ENCODE measurements at regions not wholly inside any gene's neighbourhood (a gene's known extent, or its start where the extent isn't known, plus 50 kb on each side); places are given as distances from the start of the nearest gene placed in this dataset.

GRCh38 chr6:156347246-156347645 lies 429.9 kb upstream of the ARID1B start:
- Mint-ChIP-seq H3K36me3 (ENCODE audit: low read depth, unreplicated experiment) (no peaks in the 10 kb centered on the region), H3K9me3 (ENCODE audit: unreplicated experiment) (no peaks in the 10 kb centered on the region), H3K4me3 (ENCODE audit: unreplicated experiment) (no peak overlapping the region), H3K4me1 (ENCODE audit: unreplicated experiment) (no peaks in the 10 kb centered on the region), H3K27me3 (ENCODE audit: unreplicated experiment) (no peaks in the 10 kb centered on the region), H3K27ac (ENCODE audit: unreplicated experiment) (no peak overlapping the region)
- TF ChIP-seq, protein P1, sequence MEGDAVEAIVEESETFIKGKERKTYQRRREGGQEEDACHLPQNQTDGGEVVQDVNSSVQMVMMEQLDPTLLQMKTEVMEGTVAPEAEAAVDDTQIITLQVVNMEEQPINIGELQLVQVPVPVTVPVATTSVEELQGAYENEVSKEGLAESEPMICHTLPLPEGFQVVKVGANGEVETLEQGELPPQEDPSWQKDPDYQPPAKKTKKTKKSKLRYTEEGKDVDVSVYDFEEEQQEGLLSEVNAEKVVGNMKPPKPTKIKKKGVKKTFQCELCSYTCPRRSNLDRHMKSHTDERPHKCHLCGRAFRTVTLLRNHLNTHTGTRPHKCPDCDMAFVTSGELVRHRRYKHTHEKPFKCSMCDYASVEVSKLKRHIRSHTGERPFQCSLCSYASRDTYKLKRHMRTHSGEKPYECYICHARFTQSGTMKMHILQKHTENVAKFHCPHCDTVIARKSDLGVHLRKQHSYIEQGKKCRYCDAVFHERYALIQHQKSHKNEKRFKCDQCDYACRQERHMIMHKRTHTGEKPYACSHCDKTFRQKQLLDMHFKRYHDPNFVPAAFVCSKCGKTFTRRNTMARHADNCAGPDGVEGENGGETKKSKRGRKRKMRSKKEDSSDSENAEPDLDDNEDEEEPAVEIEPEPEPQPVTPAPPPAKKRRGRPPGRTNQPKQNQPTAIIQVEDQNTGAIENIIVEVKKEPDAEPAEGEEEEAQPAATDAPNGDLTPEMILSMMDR (IDR thresholded peaks at IDR 0.05; ENCODE audit: unreplicated experiment), result no peak
- DNase-seq (ENCODE audit: low spot score), result no peak

DNA sequence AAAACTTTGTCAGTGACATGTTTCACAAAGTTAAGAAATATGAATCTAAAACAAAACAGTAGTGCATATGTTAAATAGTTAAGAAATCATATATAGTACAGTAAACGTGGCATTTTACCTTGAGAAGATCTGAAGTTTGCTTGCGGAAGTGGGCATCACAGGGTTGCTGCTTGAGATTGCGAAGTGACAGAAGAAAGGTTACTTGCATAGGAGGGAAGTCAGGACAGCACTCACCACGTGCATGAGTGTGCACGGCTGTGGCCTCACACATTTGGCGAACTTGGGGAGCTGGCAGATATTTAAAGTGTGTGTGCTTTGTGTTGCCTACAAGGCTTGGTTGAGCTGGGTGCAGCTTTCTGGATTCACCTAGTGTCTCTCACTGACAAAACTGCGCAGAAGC lies 431.5 kb upstream of the ARID1B start:
- no peaks in the 10 kb centered on the region for H3K27me3 Mint-ChIP-seq (ENCODE audit: unreplicated experiment)
- H3K27ac Mint-ChIP-seq (ENCODE audit: unreplicated experiment), result no peak overlapping the region
- no peaks in the 10 kb centered on the region for H3K36me3 Mint-ChIP-seq (ENCODE audit: low read depth, unreplicated experiment)
- no peak overlapping the region for H3K4me3 Mint-ChIP-seq (ENCODE audit: unreplicated experiment)
- TF ChIP-seq, protein P1 (IDR thresholded peaks at IDR 0.05; ENCODE audit: unreplicated experiment), result no peak
- no peaks in the 10 kb centered on the region for H3K9me3 Mint-ChIP-seq (ENCODE audit: unreplicated experiment)
- DNase-seq (ENCODE audit: low spot score), result no peak
- H3K4me1 Mint-ChIP-seq (ENCODE audit: unreplicated experiment), result no peaks in the 10 kb centered on the region

DNA sequence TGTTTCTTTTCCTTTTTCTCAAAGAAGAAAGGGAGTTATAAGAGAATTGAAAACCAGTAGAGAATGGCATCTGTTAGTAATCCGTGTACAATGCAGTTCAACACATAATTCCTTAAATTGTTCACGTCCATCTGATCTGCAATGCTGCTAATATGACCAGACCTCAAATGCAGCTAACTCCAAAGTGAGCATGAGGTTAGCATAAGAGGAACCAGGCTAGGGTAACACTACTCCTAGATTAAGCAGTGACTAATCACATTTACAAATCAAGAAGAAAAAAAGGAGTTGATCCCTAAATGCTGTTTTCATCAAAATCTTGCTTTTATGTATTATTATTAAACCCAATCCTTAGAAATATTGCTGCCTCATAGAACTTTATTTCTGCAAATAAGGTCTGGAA lies 432.7 kb upstream of the ARID1B start:
- Mint-ChIP-seq H3K4me1 (ENCODE audit: unreplicated experiment) (no peaks in the 10 kb centered on the region), H3K27ac (ENCODE audit: unreplicated experiment) (no peak overlapping the region), H3K9me3 (ENCODE audit: unreplicated experiment) (no peaks in the 10 kb centered on the region), H3K4me3 (ENCODE audit: unreplicated experiment) (no peak overlapping the region), H3K36me3 (ENCODE audit: low read depth, unreplicated experiment) (no peaks in the 10 kb centered on the region), H3K27me3 (ENCODE audit: unreplicated experiment) (no peaks in the 10 kb centered on the region)
- no peak for DNase-seq (ENCODE audit: low spot score)
- TF ChIP-seq, protein P1 (IDR thresholded peaks at IDR 0.05; ENCODE audit: unreplicated experiment), result no peak

DNA sequence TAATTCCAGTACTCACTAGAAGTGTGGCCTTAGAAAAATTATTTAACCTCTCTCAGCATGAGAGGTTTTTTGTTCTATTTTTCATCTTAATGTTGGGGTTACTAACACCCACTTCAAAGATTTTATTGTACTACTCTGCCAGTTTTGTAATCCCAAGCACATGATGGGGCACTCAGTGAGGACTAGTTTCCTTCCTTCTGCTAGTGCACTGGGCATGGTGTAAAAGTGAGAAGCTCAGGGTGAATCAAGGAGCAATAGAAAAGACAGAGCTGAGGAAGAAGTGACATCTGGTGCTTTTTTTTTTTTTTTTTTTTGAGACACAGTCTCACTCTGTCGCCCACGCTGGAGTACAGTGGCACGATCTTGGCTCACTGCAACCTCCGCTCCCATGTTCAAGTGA lies 439.4 kb upstream of the ARID1B start:
- TF ChIP-seq, protein P1 (IDR thresholded peaks at IDR 0.05; ENCODE audit: unreplicated experiment), result no peak
- H3K4me3 Mint-ChIP-seq (ENCODE audit: unreplicated experiment), result no peak overlapping the region
- peaks cover 2% of the 10 kb centered on the region for H3K27me3 Mint-ChIP-seq (ENCODE audit: unreplicated experiment)
- peaks cover 6% of the 10 kb centered on the region for H3K36me3 Mint-ChIP-seq (ENCODE audit: low read depth, unreplicated experiment)
- H3K9me3 Mint-ChIP-seq (ENCODE audit: unreplicated experiment), result peaks cover 3% of the 10 kb centered on the region
- no peak overlapping the region for H3K27ac Mint-ChIP-seq (ENCODE audit: unreplicated experiment)
- H3K4me1 Mint-ChIP-seq (ENCODE audit: unreplicated experiment), result no peaks in the 10 kb centered on the region
- DNase-seq (ENCODE audit: low spot score), result no peak

DNA sequence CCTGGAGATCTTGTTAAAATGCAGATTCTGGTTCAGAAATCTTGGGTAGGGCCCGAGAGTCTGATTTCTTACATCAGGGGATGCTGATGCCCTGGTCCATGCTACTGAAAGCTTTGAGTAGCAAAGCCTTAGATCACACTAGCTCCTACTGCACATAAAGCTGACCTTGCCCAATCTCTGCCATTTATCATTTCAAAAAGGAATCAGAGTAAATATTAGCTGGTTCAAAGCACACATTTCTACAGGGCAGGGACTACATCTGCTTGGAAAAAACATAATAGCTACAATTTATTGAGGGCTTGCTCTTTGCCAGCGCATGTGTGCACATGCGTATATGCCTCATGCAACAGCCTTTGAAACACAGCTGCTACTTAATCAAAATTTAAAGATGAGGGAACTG lies 440.4 kb upstream of the ARID1B start:
- Mint-ChIP-seq H3K4me1 (ENCODE audit: unreplicated experiment) (no peaks in the 10 kb centered on the region), H3K27ac (ENCODE audit: unreplicated experiment) (no peak overlapping the region), H3K36me3 (ENCODE audit: low read depth, unreplicated experiment) (peaks cover 7% of the 10 kb centered on the region), H3K9me3 (ENCODE audit: unreplicated experiment) (peaks cover 5% of the 10 kb centered on the region), H3K4me3 (ENCODE audit: unreplicated experiment) (no peak overlapping the region), H3K27me3 (ENCODE audit: unreplicated experiment) (peaks cover 2% of the 10 kb centered on the region)
- TF ChIP-seq, protein P1 (IDR thresholded peaks at IDR 0.05; ENCODE audit: unreplicated experiment), result no peak
- DNase-seq (ENCODE audit: low spot score), result no peak

Measured in endothelial cell (in vitro differentiated cells).